ENCODE measurements at regions not wholly inside any gene's neighbourhood (a gene's known extent, or its start where the extent isn't known, plus 50 kb on each side); places are given as distances from the start of the nearest gene placed in this dataset.

- no peak for DNase-seq
Measured at GRCh38 chr6:159118924-159119323, 50.3 kb upstream of the FNDC1 start.

GRCh38 chr6:159117563-159117962 lies 51.6 kb upstream of the FNDC1 start:
- no peak for DNase-seq

- peak; percentile 48 for DNase-seq
Measured at GRCh38 chr6:159117046-159117445, 52.2 kb upstream of the FNDC1 start.

- no peak for DNase-seq
Measured at GRCh38 chr6:159116343-159116742, 52.9 kb upstream of the FNDC1 start.

GRCh38 chr6:159114569-159114968 lies 54.6 kb upstream of the FNDC1 start:
- no peak for DNase-seq

GRCh38 chr6:159113223-159113622 lies 56.0 kb upstream of the FNDC1 start:
- no peak for DNase-seq

- no peak for DNase-seq
Measured at GRCh38 chr6:159112714-159113113, 56.5 kb upstream of the FNDC1 start.

GRCh38 chr6:159110748-159111147 lies 58.5 kb upstream of the FNDC1 start:
- no peak for DNase-seq

GRCh38 chr6:159110013-159110412 lies 59.2 kb upstream of the FNDC1 start:
- peak; percentile 56 for DNase-seq

GRCh38 chr6:159109391-159109790 lies 59.8 kb upstream of the FNDC1 start:
- DNase-seq, result no peak

- no peak for DNase-seq
Measured at GRCh38 chr6:159108426-159108985, 60.7 kb upstream of the FNDC1 start.

GRCh38 chr6:159107451-159108260 lies 61.5 kb upstream of the FNDC1 start:
- DNase-seq, result no peak

- DNase-seq, result peak; percentile 60
Measured at GRCh38 chr6:159106627-159107241, 61.9 kb upstream of the TAGAP start.

- no peak for DNase-seq
Measured at GRCh38 chr6:159105716-159106115, 60.9 kb upstream of the TAGAP start.

- DNase-seq, result no peak
Measured at GRCh38 chr6:159104931-159105330, 60.1 kb upstream of the TAGAP start.

- peak; percentile 37 for DNase-seq
Measured at GRCh38 chr6:159104163-159104925, 59.6 kb upstream of the TAGAP start.

- no peak for DNase-seq
Measured at GRCh38 chr6:159103396-159104162, 58.8 kb upstream of the TAGAP start.

- no peak for DNase-seq
Measured at GRCh38 chr6:159102373-159103160, 57.8 kb upstream of the TAGAP start.

- no peak for DNase-seq
Measured at GRCh38 chr6:159101656-159102055, 56.9 kb upstream of the TAGAP start.

GRCh38 chr6:159100395-159101182 lies 55.8 kb upstream of the TAGAP start:
- no peak for DNase-seq

GRCh38 chr6:159099961-159100360 lies 55.2 kb upstream of the TAGAP start:
- no peak for DNase-seq

All from fibroblast of skin of right biceps (primary cell).